HG03342 (cell line): ENCODE measurements at regions not wholly inside any gene's neighbourhood (a gene's known extent, or its start where the extent isn't known, plus 50 kb on each side); places are given as distances from the start of the nearest gene placed in this dataset.
"Not testable (repeated sequence)": the region's sequence is repeated elsewhere in the genome, so short reads cannot be mapped to it uniquely, and the experiment has no call there.

ENCODE experiments used
- ATAC-seq: cut with Tn5 transposase; IDR thresholded peaks from one replicate; pipeline ENCODE4 v1.9.1; 2021; ENCODE audit warnings: mild to moderate bottlenecking, moderate library complexity; ENCODE audit not compliant: unreplicated experiment

DNA sequence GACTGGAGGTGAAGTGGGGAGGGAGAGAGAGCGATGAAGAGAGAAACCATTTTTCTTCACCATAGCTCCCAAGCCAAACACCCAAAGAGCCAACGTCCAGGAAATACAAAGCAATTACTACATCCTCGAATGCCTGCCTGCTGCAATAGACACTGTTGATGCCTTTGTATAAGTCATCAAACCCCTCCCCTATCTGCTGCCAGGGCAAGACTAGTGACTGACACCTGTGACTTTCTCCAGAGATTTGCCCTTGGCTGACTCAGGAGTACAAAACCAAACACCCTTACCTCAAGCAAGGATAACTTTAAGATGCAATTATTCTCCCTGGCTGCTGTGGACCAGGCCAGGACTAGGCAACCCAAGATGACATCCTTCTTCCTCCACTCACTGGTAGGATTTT lies 81.8 kb upstream of the RASA1 start:
- no peak for ATAC-seq

GRCh38 chr5:87188391-87188790 lies 79.3 kb upstream of the RASA1 start:
- ATAC-seq, result no peak

DNA sequence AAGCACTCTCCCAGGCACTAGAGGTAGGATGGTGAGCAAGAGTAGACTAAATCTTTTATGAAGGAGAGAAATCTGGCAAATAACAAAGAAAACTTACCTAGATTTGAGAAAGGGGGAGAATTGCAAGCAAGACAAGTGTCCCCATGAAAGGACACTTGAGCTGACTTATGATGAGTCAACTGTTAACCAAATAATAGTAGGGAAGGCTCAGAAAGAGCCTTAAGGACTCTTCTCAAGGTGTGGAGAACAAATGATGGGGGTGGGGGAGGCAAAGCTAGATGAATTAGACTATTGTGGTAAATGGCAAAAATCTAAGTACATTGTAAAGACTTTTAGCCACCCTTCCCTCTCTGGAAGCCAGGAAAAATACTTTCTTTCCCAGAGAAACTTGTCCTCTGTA lies 77.6 kb upstream of the RASA1 start:
- ATAC-seq, result no peak

GRCh38 chr5:87190687-87191086 lies 77.0 kb upstream of the RASA1 start:
- ATAC-seq, result peak; percentile 59

DNA sequence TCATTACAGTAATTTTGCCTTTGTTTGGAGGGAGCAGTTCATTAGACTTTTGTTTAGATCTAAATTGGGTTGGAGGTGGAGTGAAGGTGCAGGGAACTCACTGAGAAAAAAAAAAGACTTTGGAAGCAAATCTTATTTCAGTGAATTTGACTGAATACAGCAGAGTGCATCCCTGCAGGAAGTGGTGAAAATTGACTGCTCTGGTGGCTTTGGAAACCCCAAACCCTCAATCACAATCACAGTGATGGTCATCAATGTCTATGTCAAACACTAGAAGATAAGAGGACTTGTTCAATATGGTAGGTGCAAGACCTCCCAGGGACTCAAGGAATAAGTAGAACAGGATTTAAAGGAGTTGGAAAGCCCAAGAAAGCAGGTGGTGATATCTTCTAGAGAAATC lies 76.0 kb upstream of the RASA1 start:
- ATAC-seq, result no peak

GRCh38 chr5:87195104-87195591 lies 72.5 kb upstream of the RASA1 start:
- ATAC-seq, result peak; percentile 50

- ATAC-seq, result no peak
These were observed 72.1 kb upstream of the RASA1 start for GRCh38 chr5:87195616-87196015.

- ATAC-seq, result no peak
These were observed 69.7 kb upstream of the RASA1 start for GRCh38 chr5:87198010-87198409.

- not testable (repeated sequence) for ATAC-seq
These were observed 68.4 kb upstream of the RASA1 start for GRCh38 chr5:87199246-87199645.

- not testable (repeated sequence) for ATAC-seq
These were observed 68.0 kb upstream of the RASA1 start for GRCh38 chr5:87199704-87200103.

GRCh38 chr5:87210076-87210475 lies 57.6 kb upstream of the RASA1 start:
- no peak for ATAC-seq

GRCh38 chr5:87210743-87211142 lies 56.9 kb upstream of the RASA1 start:
- ATAC-seq, result no peak

GRCh38 chr5:87211676-87212075 lies 56.0 kb upstream of the RASA1 start:
- ATAC-seq, result no peak

GRCh38 chr5:87212183-87212582 lies 55.5 kb upstream of the RASA1 start:
- ATAC-seq, result not testable (repeated sequence)

DNA sequence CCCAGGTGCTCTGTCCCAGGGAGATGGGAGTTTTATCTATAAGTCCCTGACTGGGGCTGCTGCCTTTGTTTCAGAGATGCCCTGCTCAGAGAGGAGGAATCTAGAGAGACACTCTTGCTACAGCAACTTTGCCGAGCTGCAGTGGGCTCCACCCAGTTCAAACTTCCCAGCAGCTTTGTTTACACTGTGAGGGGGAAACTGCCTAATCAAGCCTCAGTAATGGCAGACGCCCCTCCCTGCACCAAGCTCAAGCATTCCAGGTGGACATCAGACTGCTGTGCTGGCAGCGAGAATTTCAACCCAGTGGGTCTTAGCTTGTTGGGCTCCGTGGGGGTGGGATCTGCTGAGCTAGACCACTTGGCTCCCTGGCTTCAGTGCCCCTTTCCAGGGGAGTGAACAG lies 50.2 kb upstream of the RASA1 start:
- not testable (repeated sequence) for ATAC-seq
